HepG2 (cell line): ENCODE measurements at regions not wholly inside any gene's neighbourhood (a gene's known extent, or its start where the extent isn't known, plus 50 kb on each side); places are given as distances from the start of the nearest gene placed in this dataset.

Source experiments
- CTCF ChIP-seq: sonication (generic); formaldehyde crosslinking; IDR thresholded peaks from 2 replicates; pipeline ENCODE4 v1.5.0; 2020; ENCODE audit warnings: mild to moderate bottlenecking, missing genetic modification reagents, moderate library complexity
- MAX ChIP-seq: IDR thresholded peaks from 2 replicates; pipeline ENCODE4 v1.6.1; 2012; ENCODE audit warnings: inconsistent platforms
- PBX3 ChIP-seq: sonication (generic); formaldehyde crosslinking; IDR thresholded peaks from 2 replicates; pipeline ENCODE4 v1.8.1; 2023; ENCODE audit warnings: missing genetic modification reagents, inconsistent platforms, borderline replicate concordance
- SMAD3 ChIP-seq: sonication (generic); formaldehyde crosslinking; IDR thresholded peaks from 2 replicates; pipeline ENCODE4 v1.4.0; 2020; ENCODE audit warnings: missing genetic modification reagents
- ZBTB39 ChIP-seq: sonication (generic); formaldehyde crosslinking; IDR thresholded peaks from 2 replicates; pipeline ENCODE4 v1.5.0; 2020; ENCODE audit warnings: missing genetic modification reagents

GRCh38 chr1:213446496-213446895 is 395.5 kb downstream of the RPS6KC1 start:
- TF ChIP-seq CTCF (CRISPR knock-in tag) (no peak), PBX3 (CRISPR knock-in tag) (no peak), SMAD3 (CRISPR knock-in tag) (no peak), MAX (no peak), ZBTB39 (no peak)
